Neuron (in vitro differentiated cells): ENCODE measurements at regions not wholly inside any gene's neighbourhood (a gene's known extent, or its start where the extent isn't known, plus 50 kb on each side); places are given as distances from the start of the nearest gene placed in this dataset.

Experiments
- H2AFZ ChIP-seq: one replicate; pipeline ENCODE4 v1.6.1; 2013; ENCODE audit warnings: low read depth, mild to moderate bottlenecking, inconsistent platforms, low read length, moderate library complexity
- H3K27me3 ChIP-seq: one replicate; pipeline ENCODE4 v1.6.1; 2013; ENCODE audit warnings: low read length; ENCODE audit not compliant: insufficient read depth
- H3K36me3 ChIP-seq: one replicate; pipeline ENCODE4 v1.6.1; 2013; ENCODE audit warnings: low read length; ENCODE audit not compliant: insufficient read depth
- H3K4me1 ChIP-seq: one replicate; pipeline ENCODE4 v1.6.1; 2013; ENCODE audit warnings: low read length; ENCODE audit not compliant: insufficient read depth
- H3K4me3 ChIP-seq: 2 replicates; pipeline ENCODE4 v1.5.1; 2013; ENCODE audit warnings: mild to moderate bottlenecking, low read length, moderate library complexity
- H3K9me3 ChIP-seq: one replicate; pipeline ENCODE4 v1.6.1; 2013; ENCODE audit warnings: low read length

GRCh38 chr3:18864933-18865731, 283.2 kb upstream of the KCNH8 start:
- no peaks in the 10 kb centered on the region for H3K9me3 ChIP-seq
- H2AFZ ChIP-seq = no peak overlapping the region
- no peaks in the 10 kb centered on the region for H3K27me3 ChIP-seq
- H3K4me1 ChIP-seq = no peaks in the 10 kb centered on the region
- H3K4me3 ChIP-seq = no peak overlapping the region
- no peaks in the 10 kb centered on the region for H3K36me3 ChIP-seq

GRCh38 chr3:18862077-18862476, 286.2 kb upstream of the KCNH8 start:
- H3K27me3 ChIP-seq = no peaks in the 10 kb centered on the region
- no peaks in the 10 kb centered on the region for H3K36me3 ChIP-seq
- H3K4me3 ChIP-seq = no peak overlapping the region
- H3K4me1 ChIP-seq = no peaks in the 10 kb centered on the region
- no peaks in the 10 kb centered on the region for H3K9me3 ChIP-seq
- no peak overlapping the region for H2AFZ ChIP-seq

- Histone ChIP-seq H3K4me1 (no peaks in the 10 kb centered on the region), H3K27me3 (no peaks in the 10 kb centered on the region), H2AFZ (no peak overlapping the region), H3K36me3 (no peaks in the 10 kb centered on the region), H3K9me3 (no peaks in the 10 kb centered on the region), H3K4me3 (no peak overlapping the region)
These were observed 287.2 kb upstream of the KCNH8 start for GRCh38 chr3:18861137-18861536.

DNA sequence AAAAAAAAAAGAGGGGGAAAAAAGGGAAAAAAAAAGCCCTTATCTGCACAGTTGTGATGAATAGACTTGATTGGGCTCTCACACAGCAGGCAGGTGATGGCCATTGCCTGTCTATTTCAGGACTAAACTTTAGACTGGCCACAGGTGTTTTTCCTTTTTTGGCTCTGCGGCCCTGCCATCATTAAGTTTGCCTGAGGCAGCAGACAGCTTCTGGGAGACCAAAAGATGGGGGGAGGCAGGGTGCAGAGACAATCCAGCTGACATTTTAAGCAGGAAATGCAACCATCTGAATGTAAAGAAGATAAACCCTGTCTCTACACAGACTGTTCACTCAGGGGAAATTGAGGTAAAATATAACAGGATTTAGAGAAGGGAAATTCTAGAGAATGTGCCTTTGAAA, 295.0 kb upstream of the KCNH8 start:
- no peaks in the 10 kb centered on the region for H3K36me3 ChIP-seq
- no peak overlapping the region for H2AFZ ChIP-seq
- H3K4me3 ChIP-seq = no peak overlapping the region

DNA sequence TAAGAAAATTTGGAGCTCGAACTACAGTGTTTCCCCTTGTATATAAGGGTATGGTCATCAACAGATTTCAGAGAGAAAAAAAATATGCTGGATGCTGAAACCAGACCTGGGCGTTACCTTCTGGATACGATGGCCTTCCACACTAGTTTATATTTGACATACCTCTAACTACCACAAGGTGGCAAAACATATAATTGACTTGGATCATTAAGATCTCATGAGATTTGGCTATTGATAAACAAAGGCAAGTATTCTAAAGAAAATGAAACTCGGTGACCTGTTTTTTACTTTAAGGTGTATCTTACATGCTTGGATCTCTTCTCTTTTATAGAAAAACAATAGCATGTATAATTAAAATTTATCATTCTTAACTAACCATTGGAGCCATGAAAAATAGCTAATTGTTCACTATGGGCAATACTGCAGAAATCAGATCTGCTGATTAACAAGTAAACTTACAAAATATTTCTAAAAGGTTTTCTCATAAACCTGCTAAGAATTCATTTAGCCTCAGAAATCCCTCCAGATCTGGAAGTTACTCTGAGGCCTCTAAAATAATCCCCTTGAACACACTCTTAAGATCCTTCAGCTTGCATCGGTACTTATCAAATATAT, 300.6 kb upstream of the KCNH8 start:
- no peak overlapping the region for H2AFZ ChIP-seq

More for the DNA sequence above, 295.0 kb upstream of the KCNH8 start:
- Histone ChIP-seq H3K27me3 (no peaks in the 10 kb centered on the region), H3K9me3 (no peaks in the 10 kb centered on the region), H3K4me1 (no peaks in the 10 kb centered on the region)

DNA sequence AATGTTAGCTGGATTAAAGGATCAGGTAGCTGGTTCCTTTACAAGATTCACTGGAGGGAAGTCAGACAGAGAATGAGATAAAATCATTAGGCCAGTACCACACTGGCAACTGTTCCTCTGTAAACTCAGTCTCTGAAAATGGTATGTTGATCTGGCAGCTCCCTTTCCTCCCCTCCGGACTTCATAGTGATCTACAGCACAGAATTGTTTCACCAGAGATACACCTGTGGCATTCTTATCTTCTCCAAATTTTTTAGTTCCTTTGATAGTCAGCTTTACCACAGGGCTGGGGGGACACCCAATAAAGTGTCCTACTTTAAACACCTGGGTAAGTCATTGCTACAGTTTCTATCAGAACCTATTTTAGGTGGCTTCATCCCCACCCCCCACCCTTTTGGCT, 304.3 kb upstream of the KCNH8 start:
- no peaks in the 10 kb centered on the region for H3K4me1 ChIP-seq
- no peak overlapping the region for H3K4me3 ChIP-seq
- H3K27me3 ChIP-seq = no peaks in the 10 kb centered on the region
- no peaks in the 10 kb centered on the region for H3K9me3 ChIP-seq
- H3K36me3 ChIP-seq = no peaks in the 10 kb centered on the region
- no peak overlapping the region for H2AFZ ChIP-seq

More for the DNA sequence above, 300.6 kb upstream of the KCNH8 start:
- Histone ChIP-seq H3K36me3 (no peaks in the 10 kb centered on the region), H3K4me3 (no peak overlapping the region), H3K9me3 (no peaks in the 10 kb centered on the region), H3K27me3 (no peaks in the 10 kb centered on the region), H3K4me1 (no peaks in the 10 kb centered on the region)

DNA sequence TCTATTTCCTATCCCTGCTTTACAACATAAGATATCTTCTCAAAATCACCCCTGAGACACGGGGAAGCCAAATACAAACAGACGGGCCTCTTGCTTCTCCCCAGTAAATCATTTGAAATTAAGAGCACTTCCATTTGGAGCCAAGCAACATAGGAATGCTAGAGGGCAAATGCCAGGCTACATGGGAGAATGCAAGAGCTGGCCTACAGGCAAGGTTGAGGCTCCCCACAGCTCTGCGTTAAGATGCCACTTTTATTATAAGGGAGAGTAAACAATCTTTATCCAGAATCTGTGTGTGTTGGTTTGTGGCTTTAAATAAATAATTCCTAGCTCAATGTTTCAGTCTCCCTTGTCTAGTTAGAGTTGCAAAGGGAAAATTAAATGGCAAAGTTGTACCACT, 305.1 kb upstream of the KCNH8 start:
- Histone ChIP-seq H3K4me1 (no peaks in the 10 kb centered on the region), H3K9me3 (no peaks in the 10 kb centered on the region), H2AFZ (no peak overlapping the region), H3K27me3 (no peaks in the 10 kb centered on the region), H3K4me3 (no peak overlapping the region), H3K36me3 (no peaks in the 10 kb centered on the region)

DNA sequence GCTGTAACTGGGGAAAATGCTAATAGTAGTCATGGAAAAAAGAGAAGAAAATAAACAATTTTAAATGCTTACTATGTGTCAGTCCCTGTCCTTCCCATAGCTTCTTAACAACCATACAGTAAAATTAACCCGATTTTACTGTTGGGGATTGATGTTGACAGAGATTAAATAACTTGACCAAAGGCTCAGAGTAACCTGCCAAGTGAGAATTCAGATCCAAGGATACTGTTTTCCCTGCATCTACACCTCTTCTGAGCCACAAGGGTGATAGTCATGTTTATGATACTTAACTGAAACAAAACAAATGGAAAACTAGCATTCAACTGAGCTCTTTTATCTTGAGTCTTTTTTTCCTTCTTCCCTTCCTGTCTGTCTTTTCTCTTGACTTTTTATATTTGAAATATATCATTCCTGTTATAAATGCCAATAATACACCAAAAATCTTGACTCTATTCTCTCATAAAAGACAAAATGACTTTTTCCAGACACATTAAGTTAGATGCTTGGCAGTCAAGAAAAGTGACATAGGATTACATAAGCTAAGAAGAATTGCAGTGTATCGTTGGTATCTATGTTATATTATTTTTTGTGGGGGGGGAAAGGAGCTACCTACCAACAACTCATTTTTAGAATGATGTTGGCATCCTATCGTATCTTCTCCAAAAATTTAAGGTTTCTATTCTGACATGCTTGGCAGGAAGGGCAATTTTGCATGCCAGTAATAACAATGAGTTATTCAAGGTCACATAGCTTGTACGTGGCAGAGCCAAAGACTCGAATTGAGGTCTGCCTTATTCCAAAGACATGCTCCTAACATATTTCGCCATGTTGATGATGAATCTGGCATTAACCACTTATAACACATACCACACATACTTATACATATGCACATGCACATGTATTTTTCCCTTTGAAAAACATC, 306.6 kb upstream of the KCNH8 start:
- H3K9me3 ChIP-seq = no peaks in the 10 kb centered on the region
- H3K4me1 ChIP-seq = no peaks in the 10 kb centered on the region
- H2AFZ ChIP-seq = no peak overlapping the region
- no peaks in the 10 kb centered on the region for H3K36me3 ChIP-seq
- no peaks in the 10 kb centered on the region for H3K27me3 ChIP-seq
- no peak overlapping the region for H3K4me3 ChIP-seq

DNA sequence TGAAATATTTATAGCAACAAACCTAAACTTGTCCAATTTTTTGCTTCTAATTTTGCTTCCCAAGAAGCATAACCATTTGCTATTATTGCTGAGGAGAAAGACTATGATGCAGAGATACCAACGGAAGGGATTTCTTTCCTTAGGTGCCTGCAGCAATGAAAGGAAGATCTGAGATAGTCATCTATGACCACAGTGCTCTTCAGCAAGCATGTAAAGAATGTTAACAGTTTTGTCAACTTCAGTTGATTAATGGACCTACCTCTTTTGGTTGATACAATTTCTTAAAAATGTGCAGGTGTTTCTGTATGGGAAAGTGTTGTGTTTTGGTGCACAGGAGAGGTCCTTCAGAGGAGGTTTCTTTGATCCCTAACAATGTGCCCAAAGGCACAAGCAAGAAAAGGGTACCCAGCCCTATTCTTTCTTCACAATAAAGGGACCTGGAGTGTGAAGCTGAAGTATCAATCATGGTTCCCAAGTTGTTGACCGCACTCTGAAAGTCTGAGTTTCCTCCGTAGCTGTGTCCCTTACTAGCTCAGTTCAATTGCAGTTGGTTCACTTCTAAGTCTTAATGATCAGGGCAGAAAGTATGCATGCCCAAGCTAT, 307.7 kb upstream of the KCNH8 start:
- Histone ChIP-seq H3K4me1 (no peaks in the 10 kb centered on the region), H3K9me3 (no peaks in the 10 kb centered on the region), H3K36me3 (no peaks in the 10 kb centered on the region), H2AFZ (no peak overlapping the region), H3K27me3 (no peaks in the 10 kb centered on the region), H3K4me3 (no peak overlapping the region)

- Histone ChIP-seq H3K4me1 (no peaks in the 10 kb centered on the region), H3K4me3 (no peak overlapping the region), H3K9me3 (no peaks in the 10 kb centered on the region), H3K27me3 (no peaks in the 10 kb centered on the region), H2AFZ (no peak overlapping the region), H3K36me3 (no peaks in the 10 kb centered on the region)
These were observed 309.6 kb upstream of the KCNH8 start for GRCh38 chr3:18838758-18839157.

DNA sequence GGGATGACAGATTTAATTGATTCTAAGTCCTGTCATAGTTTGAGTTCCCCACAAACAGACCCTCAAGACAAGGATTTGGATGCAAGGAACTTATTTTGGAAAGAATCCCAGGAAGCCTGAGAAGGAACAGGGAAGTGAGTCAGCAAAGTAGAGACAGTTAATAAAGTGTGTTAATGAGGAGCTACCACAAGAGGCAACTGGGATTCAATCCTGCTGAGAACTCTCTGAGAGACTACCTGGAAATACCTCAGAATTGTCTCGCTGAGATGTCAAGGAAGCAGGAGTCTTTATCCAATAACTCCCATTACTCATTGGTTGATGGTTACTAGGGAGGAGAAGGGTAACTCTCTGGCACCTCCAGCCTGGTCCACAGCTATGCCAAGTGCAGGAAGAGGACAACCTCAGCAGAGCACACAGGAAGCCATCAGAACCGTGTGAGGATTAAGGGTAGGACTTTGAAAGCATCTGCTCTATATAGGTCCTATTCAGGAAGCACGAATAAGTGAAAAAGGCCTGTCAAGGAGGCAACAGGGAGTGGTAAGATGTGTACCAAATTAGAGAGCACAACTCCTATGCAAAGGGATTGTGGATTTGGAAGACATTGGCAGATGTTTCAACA, 311.1 kb upstream of the KCNH8 start:
- Histone ChIP-seq H3K9me3 (no peaks in the 10 kb centered on the region), H3K27me3 (no peaks in the 10 kb centered on the region), H3K4me1 (no peaks in the 10 kb centered on the region), H3K36me3 (no peaks in the 10 kb centered on the region), H2AFZ (no peak overlapping the region), H3K4me3 (no peak overlapping the region)

GRCh38 chr3:18835021-18835420, 313.3 kb upstream of the KCNH8 start:
- Histone ChIP-seq H2AFZ (no peak overlapping the region), H3K9me3 (no peaks in the 10 kb centered on the region), H3K36me3 (no peaks in the 10 kb centered on the region), H3K4me3 (no peak overlapping the region), H3K4me1 (no peaks in the 10 kb centered on the region), H3K27me3 (no peaks in the 10 kb centered on the region)
